GM23338 (cell line): ENCODE measurements at regions not wholly inside any gene's neighbourhood (a gene's known extent, or its start where the extent isn't known, plus 50 kb on each side); places are given as distances from the start of the nearest gene placed in this dataset.
A peak's percentile ranks its signal among the peaks of the same experiment; 100 is the strongest.

Experiments
- ATAC-seq: fragments of 200-7000 bp; cut with Tn5 transposase; 3 replicates; pipeline ENCODE4 v1.9.1; 2020
- DNase-seq: peaks from one replicate; pipeline ENCODE4 v3.0.0-alpha.2; 2015; ENCODE audit warnings: low spot score
- H2AFZ ChIP-seq: fragments of 200-600 bp; sonication (generic); 2 replicates; pipeline ENCODE4 v1.8.0; 2016; ENCODE audit warnings: antibody characterized with exemption, mild to moderate bottlenecking, moderate library complexity
- H3F3A ChIP-seq: fragments of 200-600 bp; sonication (generic); replicated peaks from 2 replicates; pipeline ENCODE4 v1.8.0; 2017; ENCODE audit warnings: antibody characterized with exemption, mixed run types, low read depth
- H3K27ac ChIP-seq: fragments of 200-600 bp; sonication (generic); 2 replicates; pipeline ENCODE4 v1.6.1; 2016; ENCODE audit warnings: low read depth
- H3K27me3 ChIP-seq: fragments of 200-600 bp; sonication (generic); 2 replicates; pipeline ENCODE4 v1.8.0; 2016; ENCODE audit warnings: mild to moderate bottlenecking, mixed run types, moderate library complexity; ENCODE audit not compliant: insufficient read depth
- H3K36me3 ChIP-seq: fragments of 200-600 bp; sonication (generic); 2 replicates; pipeline ENCODE4 v1.8.0; 2016; ENCODE audit warnings: mild to moderate bottlenecking; ENCODE audit not compliant: insufficient read depth
- H3K4me1 ChIP-seq: fragments of 200-600 bp; sonication (generic); 2 replicates; pipeline ENCODE4 v1.8.0; 2016; ENCODE audit warnings: mild to moderate bottlenecking, moderate library complexity; ENCODE audit not compliant: insufficient read depth
- H3K4me2 ChIP-seq: fragments of 200-600 bp; sonication (generic); 2 replicates; pipeline ENCODE4 v1.7.1; 2017; ENCODE audit warnings: mixed run types
- H3K4me3 ChIP-seq: fragments of 200-600 bp; sonication (generic); 2 replicates; pipeline ENCODE4 v1.6.1; 2016; ENCODE audit warnings: mixed run types
- H3K79me2 ChIP-seq: fragments of 200-600 bp; sonication (generic); replicated peaks from 2 replicates; pipeline ENCODE4 v1.8.0; 2017; ENCODE audit warnings: mild to moderate bottlenecking; ENCODE audit not compliant: insufficient read depth
- H3K9me2 ChIP-seq: fragments of 200-600 bp; sonication (generic); 2 replicates; pipeline ENCODE4 v1.8.0; 2017; ENCODE audit not compliant: insufficient read depth
- H4K20me1 ChIP-seq: fragments of 200-600 bp; sonication (generic); replicated peaks from 2 replicates; pipeline ENCODE4 v1.8.0; 2017; ENCODE audit warnings: mild to moderate bottlenecking; ENCODE audit not compliant: insufficient read depth
- H3K27ac Mint-ChIP-seq: 2 replicates; pipeline ENCODE4 v1.8.0; 2020; ENCODE audit warnings: inconsistent platforms, mild to moderate bottlenecking, moderate library complexity, mixed read lengths
- H3K27me3 Mint-ChIP-seq: 3 replicates; pipeline ENCODE4 v1.8.0; 2022; ENCODE audit warnings: low read depth, mild to moderate bottlenecking, moderate library complexity, mixed read lengths, inconsistent platforms; ENCODE audit not compliant: insufficient read depth, poor library complexity
- H3K36me3 Mint-ChIP-seq: 3 replicates; pipeline ENCODE4 v1.8.0; 2021; ENCODE audit warnings: low read depth, mild to moderate bottlenecking, inconsistent platforms, moderate library complexity, mixed read lengths
- H3K4me1 Mint-ChIP-seq: 3 replicates; pipeline ENCODE4 v1.8.0; 2020; ENCODE audit warnings: mild to moderate bottlenecking, inconsistent platforms, mixed read lengths
- H3K4me3 Mint-ChIP-seq: 3 replicates; pipeline ENCODE4 v1.8.0; 2021; ENCODE audit warnings: moderate library complexity, mild to moderate bottlenecking, inconsistent platforms, mixed read lengths
- H3K9me3 Mint-ChIP-seq: 3 replicates; pipeline ENCODE4 v1.8.0; 2020; ENCODE audit warnings: moderate library complexity, mild to moderate bottlenecking, inconsistent platforms, mixed read lengths
- EZH2phosphoT487 ChIP-seq: fragments of 200-600 bp; sonication (generic); IDR thresholded peaks from one replicate; pipeline ENCODE4 v1.8.1; 2018; ENCODE audit warnings: antibody characterized with exemption; ENCODE audit not compliant: unreplicated experiment
- JUNB ChIP-seq: IDR thresholded peaks from one replicate; pipeline ENCODE4 v1.6.1; 2016; ENCODE audit warnings: antibody characterized with exemption; ENCODE audit not compliant: unreplicated experiment
- NANOG ChIP-seq: IDR thresholded peaks from 2 replicates; pipeline ENCODE4 v1.6.1; 2016; ENCODE audit warnings: antibody characterized with exemption, borderline replicate concordance
- POLR2AphosphoS5 ChIP-seq: IDR thresholded peaks from 2 replicates; pipeline ENCODE4 v1.6.1; 2016; ENCODE audit warnings: antibody characterized with exemption, low read depth
- STAT1 ChIP-seq: IDR thresholded peaks from one replicate; pipeline ENCODE4 v1.6.1; 2016; ENCODE audit warnings: antibody characterized with exemption; ENCODE audit not compliant: unreplicated experiment
- TF ChIP-seq, protein P1 (sequence below): fragments of 250-450 bp; sonication (Bioruptor Pico); IDR thresholded peaks from 2 replicates; pipeline ENCODE4 v1.5.0; 2020; ENCODE audit warnings: mild to moderate bottlenecking, moderate library complexity

DNA sequence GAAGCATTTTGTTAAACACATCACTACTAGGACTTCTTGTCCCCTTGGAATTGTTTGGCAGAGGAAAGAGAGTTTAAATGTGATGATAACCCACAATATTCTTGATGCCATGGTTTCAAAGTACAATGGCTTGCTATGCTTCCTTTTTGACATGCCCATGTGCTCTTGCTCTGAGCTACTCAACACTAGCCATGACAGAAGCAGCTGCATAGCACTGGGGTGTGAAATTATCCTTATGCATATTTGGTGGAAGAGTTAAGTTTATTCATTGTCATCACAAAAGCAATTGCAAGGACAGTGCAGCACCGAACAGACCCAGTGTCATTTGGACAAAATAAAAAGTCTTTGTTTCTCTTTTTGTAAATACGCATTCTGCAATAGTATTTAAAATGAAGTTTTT, 209.9 kb upstream of the CDH20 start (continued):
- TF ChIP-seq, protein P1, sequence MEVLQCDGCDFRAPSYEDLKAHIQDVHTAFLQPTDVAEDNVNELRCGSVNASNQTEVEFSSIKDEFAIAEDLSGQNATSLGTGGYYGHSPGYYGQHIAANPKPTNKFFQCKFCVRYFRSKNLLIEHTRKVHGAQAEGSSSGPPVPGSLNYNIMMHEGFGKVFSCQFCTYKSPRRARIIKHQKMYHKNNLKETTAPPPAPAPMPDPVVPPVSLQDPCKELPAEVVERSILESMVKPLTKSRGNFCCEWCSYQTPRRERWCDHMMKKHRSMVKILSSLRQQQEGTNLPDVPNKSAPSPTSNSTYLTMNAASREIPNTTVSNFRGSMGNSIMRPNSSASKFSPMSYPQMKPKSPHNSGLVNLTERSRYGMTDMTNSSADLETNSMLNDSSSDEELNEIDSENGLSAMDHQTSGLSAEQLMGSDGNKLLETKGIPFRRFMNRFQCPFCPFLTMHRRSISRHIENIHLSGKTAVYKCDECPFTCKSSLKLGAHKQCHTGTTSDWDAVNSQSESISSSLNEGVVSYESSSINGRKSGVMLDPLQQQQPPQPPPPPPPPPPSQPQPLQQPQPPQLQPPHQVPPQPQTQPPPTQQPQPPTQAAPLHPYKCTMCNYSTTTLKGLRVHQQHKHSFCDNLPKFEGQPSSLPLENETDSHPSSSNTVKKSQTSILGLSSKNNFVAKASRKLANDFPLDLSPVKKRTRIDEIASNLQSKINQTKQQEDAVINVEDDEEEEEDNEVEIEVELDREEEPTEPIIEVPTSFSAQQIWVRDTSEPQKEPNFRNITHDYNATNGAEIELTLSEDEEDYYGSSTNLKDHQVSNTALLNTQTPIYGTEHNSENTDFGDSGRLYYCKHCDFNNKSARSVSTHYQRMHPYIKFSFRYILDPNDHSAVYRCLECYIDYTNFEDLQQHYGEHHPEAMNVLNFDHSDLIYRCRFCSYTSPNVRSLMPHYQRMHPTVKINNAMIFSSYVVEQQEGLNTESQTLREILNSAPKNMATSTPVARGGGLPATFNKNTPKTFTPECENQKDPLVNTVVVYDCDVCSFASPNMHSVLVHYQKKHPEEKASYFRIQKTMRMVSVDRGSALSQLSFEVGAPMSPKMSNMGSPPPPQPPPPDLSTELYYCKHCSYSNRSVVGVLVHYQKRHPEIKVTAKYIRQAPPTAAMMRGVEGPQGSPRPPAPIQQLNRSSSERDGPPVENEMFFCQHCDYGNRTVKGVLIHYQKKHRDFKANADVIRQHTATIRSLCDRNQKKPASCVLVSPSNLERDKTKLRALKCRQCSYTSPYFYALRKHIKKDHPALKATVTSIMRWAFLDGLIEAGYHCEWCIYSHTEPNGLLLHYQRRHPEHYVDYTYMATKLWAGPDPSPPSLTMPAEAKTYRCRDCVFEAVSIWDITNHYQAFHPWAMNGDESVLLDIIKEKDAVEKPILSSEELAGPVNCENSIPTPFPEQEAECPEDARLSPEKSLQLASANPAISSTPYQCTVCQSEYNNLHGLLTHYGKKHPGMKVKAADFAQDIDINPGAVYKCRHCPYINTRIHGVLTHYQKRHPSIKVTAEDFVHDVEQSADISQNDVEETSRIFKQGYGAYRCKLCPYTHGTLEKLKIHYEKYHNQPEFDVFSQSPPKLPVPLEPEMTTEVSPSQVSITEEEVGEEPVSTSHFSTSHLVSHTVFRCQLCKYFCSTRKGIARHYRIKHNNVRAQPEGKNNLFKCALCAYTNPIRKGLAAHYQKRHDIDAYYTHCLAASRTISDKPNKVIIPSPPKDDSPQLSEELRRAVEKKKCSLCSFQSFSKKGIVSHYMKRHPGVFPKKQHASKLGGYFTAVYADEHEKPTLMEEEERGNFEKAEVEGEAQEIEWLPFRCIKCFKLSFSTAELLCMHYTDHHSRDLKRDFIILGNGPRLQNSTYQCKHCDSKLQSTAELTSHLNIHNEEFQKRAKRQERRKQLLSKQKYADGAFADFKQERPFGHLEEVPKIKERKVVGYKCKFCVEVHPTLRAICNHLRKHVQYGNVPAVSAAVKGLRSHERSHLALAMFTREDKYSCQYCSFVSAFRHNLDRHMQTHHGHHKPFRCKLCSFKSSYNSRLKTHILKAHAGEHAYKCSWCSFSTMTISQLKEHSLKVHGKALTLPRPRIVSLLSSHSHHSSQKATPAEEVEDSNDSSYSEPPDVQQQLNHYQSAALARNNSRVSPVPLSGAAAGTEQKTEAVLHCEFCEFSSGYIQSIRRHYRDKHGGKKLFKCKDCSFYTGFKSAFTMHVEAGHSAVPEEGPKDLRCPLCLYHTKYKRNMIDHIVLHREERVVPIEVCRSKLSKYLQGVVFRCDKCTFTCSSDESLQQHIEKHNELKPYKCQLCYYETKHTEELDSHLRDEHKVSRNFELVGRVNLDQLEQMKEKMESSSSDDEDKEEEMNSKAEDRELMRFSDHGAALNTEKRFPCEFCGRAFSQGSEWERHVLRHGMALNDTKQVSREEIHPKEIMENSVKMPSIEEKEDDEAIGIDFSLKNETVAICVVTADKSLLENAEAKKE: no peak
- TF ChIP-seq POLR2AphosphoS5: no peak
- no peak for TF ChIP-seq STAT1
- no peak for TF ChIP-seq EZH2phosphoT487
- no peak for TF ChIP-seq NANOG
- TF ChIP-seq JUNB: no peak

GRCh38 chr18:61127714-61128467, 205.3 kb upstream of the CDH20 start:
- Histone ChIP-seq H3K4me2 (peak overlapping the region; percentile 27), H3K79me2 (no peaks in the 10 kb centered on the region), H2AFZ (peak overlapping the region; percentile 60), H3K4me1 (peaks cover 17% of the 10 kb centered on the region), H3K27ac (peak overlapping the region; percentile 36; the same call in 1 of the 2 replicates), H3K9me2 (no peaks in the 10 kb centered on the region), H3F3A (no peaks in the 10 kb centered on the region), H3K36me3 (no peaks in the 10 kb centered on the region), H3K4me3 (no peak overlapping the region), H4K20me1 (no peaks in the 10 kb centered on the region), H3K27me3 (no peaks in the 10 kb centered on the region)
- no peaks in the 10 kb centered on the region for H3K9me3 Mint-ChIP-seq
- no peaks in the 10 kb centered on the region for H3K27me3 Mint-ChIP-seq
- H3K36me3 Mint-ChIP-seq: no peaks in the 10 kb centered on the region
- H3K4me1 Mint-ChIP-seq: peaks cover 21% of the 10 kb centered on the region
- H3K4me3 Mint-ChIP-seq: peak overlapping the region; percentile 33; the same call in 2 of the 3 replicates
- DNase-seq: peak; percentile 14
- ATAC-seq: peak; percentile 79
- TF ChIP-seq NANOG: no peak
- TF ChIP-seq, protein P1: 0 out of 2 replicates have a peak, but pooled peaks have one; percentile 43
- H3K27ac Mint-ChIP-seq: 0 out of 2 replicates have a peak overlapping the region, but pooled peaks have one; percentile 32
